HCT116 (cell line): ENCODE measurements at regions not wholly inside any gene's neighbourhood (a gene's known extent, or its start where the extent isn't known, plus 50 kb on each side); places are given as distances from the start of the nearest gene placed in this dataset.

Experiments
- ATAC-seq: fragments of 200-7000 bp; cut with Tn5 transposase; 2 replicates; pipeline ENCODE4 v1.9.1; 2020; ENCODE audit warnings: mild to moderate bottlenecking, moderate library complexity
- BruUV-seq: library from RNA; stranded (reverse); fragments of 400-500 nt; replicated peaks from 2 replicates; lab custom pipeline; 2021; lab: Mats Ljungman, UMichigan
- CTCF ChIA-PET: fragments of 300-600 bp; sonication (Branson Sonifier 250); formaldehyde crosslinking; loops from one replicate; lab custom pipeline; 2021; ENCODE audit warnings: antibody characterized with exemption; lab: Charles Lee
- POLR2A ChIA-PET: fragments of 300-600, 350-600 bp; sonication (Branson Sonifier 250); formaldehyde crosslinking; loops from one replicate; lab custom pipeline; 2021; ENCODE audit warnings: antibody characterized with exemption; lab: Charles Lee
- RAD21 ChIA-PET, 2 experiments: fragments of 300-600 bp; sonication (Branson Sonifier 250); formaldehyde crosslinking; loops; one replicate each; lab custom pipeline; 2023; ENCODE audit warnings: low total read pairs in 2 of 2; ENCODE audit not compliant: uncharacterized antibody in 2 of 2, unreplicated experiment in 2 of 2, low non-redundant PET in 1 of 2; lab: Charles Lee
- DNase-seq: peaks from one replicate; pipeline ENCODE4 v3.0.0-alpha.2; 2010; ENCODE audit warnings: low read depth, low spot score
- H2AFZ ChIP-seq: fragments of 200-600 bp; shearing (Covaris generic), sonication (generic); 2 replicates; pipeline ENCODE4 v1.6.1; 2017; ENCODE audit warnings: low read depth, mixed run types, mixed read lengths, antibody characterized with exemption, low read length; ENCODE audit not compliant: poor library complexity, severe bottlenecking
- H3K27ac ChIP-seq: 2 replicates; pipeline ENCODE4 v1.5.1; 2012; ENCODE audit warnings: low read depth, low read length
- H3K27me3 ChIP-seq: fragments of 200-600 bp; sonication (generic); 2 replicates; pipeline ENCODE4 v1.6.1; 2016; ENCODE audit warnings: mixed run types, low read length, mixed read lengths; ENCODE audit not compliant: insufficient read depth
- H3K36me3 ChIP-seq, 2 experiments: fragments of 200-500 bp in 1 of 2; fragments of 200-600 bp in 1 of 2; sonication (Bioruptor generic) in 1 of 2; sonication (generic) in 1 of 2; 2 replicates each; pipeline versions ENCODE4 v1.5.1 to v1.6.1; 2014 to 2016; ENCODE audit warnings: low read length in 2 of 2, inconsistent platforms in 1 of 2, mixed read lengths in 1 of 2, mixed run types in 1 of 2; ENCODE audit not compliant: insufficient read depth in 2 of 2, control insufficient read depth in 1 of 2
- H3K4me1 ChIP-seq, 2 experiments: fragments of 200-600 bp in 1 of 2; sonication (generic) in 1 of 2; 2 replicates each; pipeline versions ENCODE4 v1.5.1 to v1.6.1; 2012 to 2017; ENCODE audit warnings: low read length in 2 of 2, inconsistent platforms in 1 of 2, mild to moderate bottlenecking in 1 of 2, mixed read lengths in 1 of 2, mixed run types in 1 of 2, moderate library complexity in 1 of 2; ENCODE audit not compliant: insufficient read depth in 2 of 2, control insufficient read depth in 1 of 2
- H3K4me2 ChIP-seq: fragments of 200-600 bp; sonication (generic); 2 replicates; pipeline ENCODE4 v1.6.1; 2017; ENCODE audit warnings: mixed run types, low read length, mixed read lengths
- H3K4me3 ChIP-seq, 2 experiments: fragments of 200-600 bp in 1 of 2; sonication (generic) in 1 of 2; replicated peaks in 1 of 2; 2 replicates each; pipeline ENCODE4 v1.5.1; 2011 to 2016; ENCODE audit warnings: low read length in 2 of 2, control low read depth in 1 of 2, low read depth in 1 of 2, mild to moderate bottlenecking in 1 of 2, mixed read lengths in 1 of 2, mixed run types in 1 of 2
- H3K79me2 ChIP-seq: fragments of 200-600 bp; sonication (generic); 2 replicates; pipeline ENCODE4 v1.6.1; 2017; ENCODE audit warnings: mild to moderate bottlenecking, mixed run types, low read length, moderate library complexity, mixed read lengths; ENCODE audit not compliant: insufficient read depth
- H3K9ac ChIP-seq: fragments of 200-600 bp; sonication (generic); 2 replicates; pipeline ENCODE4 v1.6.1; 2016; ENCODE audit warnings: low read length, mixed read lengths
- H3K9me2 ChIP-seq: fragments of 200-600 bp; sonication (generic), shearing (Covaris generic); 2 replicates; pipeline ENCODE4 v1.6.1; 2017; ENCODE audit warnings: mixed run types, mild to moderate bottlenecking, moderate library complexity; ENCODE audit not compliant: insufficient read depth
- H3K9me3 ChIP-seq, 2 experiments: fragments of 200-500 bp in 1 of 2; fragments of 200-600 bp in 1 of 2; sonication (Bioruptor generic) in 1 of 2; sonication (generic) in 1 of 2; 2 replicates each; pipeline ENCODE4 v1.6.1; 2014 to 2017; ENCODE audit warnings: low read length in 2 of 2, mixed read lengths in 2 of 2, inconsistent platforms in 1 of 2, low read depth in 1 of 2, mild to moderate bottlenecking in 1 of 2, mixed run types in 1 of 2, moderate library complexity in 1 of 2; ENCODE audit not compliant: control insufficient read depth in 1 of 2, insufficient read depth in 1 of 2
- H4K20me1 ChIP-seq: fragments of 200-600 bp; sonication (generic), shearing (Covaris generic); 2 replicates; pipeline ENCODE4 v1.6.1; 2017; ENCODE audit warnings: mixed run types, mild to moderate bottlenecking, moderate library complexity; ENCODE audit not compliant: insufficient read depth
- CBX3 ChIP-seq: IDR thresholded peaks from 2 replicates; pipeline ENCODE4 v1.6.1; 2012; ENCODE audit warnings: low read depth
- EZH2 ChIP-seq: fragments of 200-600 bp; sonication (generic); IDR thresholded peaks from 2 replicates; pipeline ENCODE4 v1.6.1; 2017; ENCODE audit warnings: antibody characterized with exemption, mixed run types
- FOSL1 ChIP-seq: IDR thresholded peaks from 2 replicates; pipeline ENCODE4 v1.6.1; 2012; ENCODE audit warnings: low read depth
- JUND ChIP-seq: IDR thresholded peaks from 2 replicates; pipeline ENCODE4 v1.6.1; 2012
- POLR2A ChIP-seq: IDR thresholded peaks from 2 replicates; pipeline ENCODE4 v1.7.0; 2011; ENCODE audit warnings: borderline replicate concordance; ENCODE audit not compliant: insufficient read depth, insufficient read length; ENCODE audit errors: extremely low read depth
- RAD21 ChIP-seq: IDR thresholded peaks from 2 replicates; pipeline ENCODE4 v1.6.1; 2012; ENCODE audit warnings: low read depth, mild to moderate bottlenecking
- REST ChIP-seq: IDR thresholded peaks from 2 replicates; pipeline ENCODE4 v1.6.1; 2012; ENCODE audit warnings: low read depth
- SP1 ChIP-seq: IDR thresholded peaks from 2 replicates; pipeline ENCODE4 v1.6.1; 2012; ENCODE audit warnings: low read depth
- ZFX ChIP-seq: fragments of 450-650 bp; IDR thresholded peaks from 2 replicates; pipeline ENCODE4 v1.6.1; 2017
- intact Hi-C: fragments of 100-400 bp; cut with micrococcal nuclease; formaldehyde crosslinking; loops from 2 replicates; pipeline ENCODE4 v1.10.0; 2022
- TF ChIP-seq, protein P1 (sequence below): IDR thresholded peaks from 2 replicates; pipeline ENCODE4 v1.6.1; 2012
- TF ChIP-seq, protein P2 (sequence below): IDR thresholded peaks from 2 replicates; pipeline ENCODE4 v1.6.1; 2011; ENCODE audit warnings: mild to moderate bottlenecking, low read length, moderate library complexity; ENCODE audit not compliant: insufficient replicate concordance; ENCODE audit errors: extremely low read depth

- Histone ChIP-seq H3K4me3 (no peak overlapping the region), H3K4me2 (no peak overlapping the region), H3K9me3 (no peaks in the 10 kb centered on the region), H3K27me3 (no peaks in the 10 kb centered on the region), H3K4me1 (no peaks in the 10 kb centered on the region), H3K36me3 (no peaks in the 10 kb centered on the region), H2AFZ (no peak overlapping the region), H4K20me1 (no peaks in the 10 kb centered on the region), H3K9ac (no peak overlapping the region), H3K79me2 (no peaks in the 10 kb centered on the region), H3K9me2 (no peaks in the 10 kb centered on the region), H3K27ac (no peak overlapping the region)
- intact Hi-C loops: no loop called here
- POLR2A ChIA-PET: interaction anchor here (1.3 kb wide), 1 partner anchor 14 kb away, joined by 3 read pairs; no protein-coding TSS in a partner anchor
- no TSS peak for BruUV-seq
- RAD21 ChIA-PET: no interaction called here
- TF ChIP-seq JUND (no peak), FOSL1 (no peak), ZFX (no peak), RAD21 (no peak), EZH2 (no peak), POLR2A (no peak), SP1 (no peak), CBX3 (no peak), REST (no peak)
- TF ChIP-seq, protein P1, sequence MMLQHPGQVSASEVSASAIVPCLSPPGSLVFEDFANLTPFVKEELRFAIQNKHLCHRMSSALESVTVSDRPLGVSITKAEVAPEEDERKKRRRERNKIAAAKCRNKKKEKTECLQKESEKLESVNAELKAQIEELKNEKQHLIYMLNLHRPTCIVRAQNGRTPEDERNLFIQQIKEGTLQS: no peak
- TF ChIP-seq, protein P2, sequence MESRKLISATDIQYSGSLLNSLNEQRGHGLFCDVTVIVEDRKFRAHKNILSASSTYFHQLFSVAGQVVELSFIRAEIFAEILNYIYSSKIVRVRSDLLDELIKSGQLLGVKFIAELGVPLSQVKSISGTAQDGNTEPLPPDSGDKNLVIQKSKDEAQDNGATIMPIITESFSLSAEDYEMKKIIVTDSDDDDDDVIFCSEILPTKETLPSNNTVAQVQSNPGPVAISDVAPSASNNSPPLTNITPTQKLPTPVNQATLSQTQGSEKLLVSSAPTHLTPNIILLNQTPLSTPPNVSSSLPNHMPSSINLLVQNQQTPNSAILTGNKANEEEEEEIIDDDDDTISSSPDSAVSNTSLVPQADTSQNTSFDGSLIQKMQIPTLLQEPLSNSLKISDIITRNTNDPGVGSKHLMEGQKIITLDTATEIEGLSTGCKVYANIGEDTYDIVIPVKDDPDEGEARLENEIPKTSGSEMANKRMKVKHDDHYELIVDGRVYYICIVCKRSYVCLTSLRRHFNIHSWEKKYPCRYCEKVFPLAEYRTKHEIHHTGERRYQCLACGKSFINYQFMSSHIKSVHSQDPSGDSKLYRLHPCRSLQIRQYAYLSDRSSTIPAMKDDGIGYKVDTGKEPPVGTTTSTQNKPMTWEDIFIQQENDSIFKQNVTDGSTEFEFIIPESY: no peak
- ATAC-seq: no peak
- CTCF ChIA-PET: no interaction called here
- DNase-seq: no peak
Measured at GRCh38 chr3:8011902-8012301, 489.7 kb upstream of the LMCD1 start.
